NCI-H1436 treated with DMSO at 0.1 percent for 48 hours (cell line): ENCODE measurements at regions not wholly inside any gene's neighbourhood (a gene's known extent, or its start where the extent isn't known, plus 50 kb on each side); places are given as distances from the start of the nearest gene placed in this dataset.
"Not testable (repeated sequence)": the region's sequence is repeated elsewhere in the genome, so short reads cannot be mapped to it uniquely, and the experiment has no call there.

Experiments
- DNase-seq: peaks from one replicate; lab custom pipeline; 2025; lab: John Stamatoyannopoulos, UW

GRCh38 chr22:27062910-27063309 lies 405.5 kb downstream of the MIAT start:
- no peak for DNase-seq

- DNase-seq: no peak
These were observed 406.0 kb downstream of the MIAT start for GRCh38 chr22:27063406-27063805.

GRCh38 chr22:27063841-27064240 lies 406.5 kb downstream of the MIAT start:
- no peak for DNase-seq

- DNase-seq: no peak
These were observed 407.0 kb downstream of the MIAT start for GRCh38 chr22:27064386-27064785.

GRCh38 chr22:27065279-27065678 lies 407.9 kb downstream of the MIAT start:
- no peak for DNase-seq

- DNase-seq: no peak
These were observed 409.5 kb downstream of the MIAT start for GRCh38 chr22:27066856-27067255.

GRCh38 chr22:27068121-27068520 lies 410.7 kb downstream of the MIAT start:
- DNase-seq: no peak

- DNase-seq: no peak
These were observed 413.2 kb downstream of the MIAT start for GRCh38 chr22:27070594-27070993.

GRCh38 chr22:27073601-27074425 lies 416.4 kb downstream of the MIAT start:
- no peak for DNase-seq

GRCh38 chr22:27075028-27075678 lies 417.8 kb downstream of the MIAT start:
- no peak for DNase-seq

- no peak for DNase-seq
These were observed 418.5 kb downstream of the MIAT start for GRCh38 chr22:27075891-27076290.

GRCh38 chr22:27078064-27078463 lies 420.7 kb downstream of the MIAT start:
- not testable (repeated sequence) for DNase-seq

- DNase-seq: no peak
These were observed 422.7 kb downstream of the MIAT start for GRCh38 chr22:27080036-27080578.

- DNase-seq: no peak
These were observed 423.5 kb downstream of the MIAT start for GRCh38 chr22:27080863-27081262.

- no peak for DNase-seq
These were observed 426.2 kb downstream of the MIAT start for GRCh38 chr22:27083610-27084009.

- no peak for DNase-seq
These were observed 426.7 kb downstream of the MIAT start for GRCh38 chr22:27084130-27084529.

- no peak for DNase-seq
These were observed 429.0 kb downstream of the MIAT start for GRCh38 chr22:27086080-27087044.

GRCh38 chr22:27087051-27087450 lies 429.7 kb downstream of the MIAT start:
- no peak for DNase-seq

- no peak for DNase-seq
These were observed 430.6 kb downstream of the MIAT start for GRCh38 chr22:27088026-27088425.

- DNase-seq: no peak
These were observed 431.9 kb downstream of the MIAT start for GRCh38 chr22:27089264-27089663.

GRCh38 chr22:27090611-27091011 lies 433.2 kb downstream of the MIAT start:
- DNase-seq: no peak

- DNase-seq: no peak
These were observed 436.0 kb downstream of the MIAT start for GRCh38 chr22:27093422-27093821.
